Astrocyte of the hippocampus (primary cell): ENCODE measurements at regions not wholly inside any gene's neighbourhood (a gene's known extent, or its start where the extent isn't known, plus 50 kb on each side); places are given as distances from the start of the nearest gene placed in this dataset.
A peak's percentile ranks its signal among the peaks of the same experiment; 100 is the strongest.
"Not testable (repeated sequence)": the region's sequence is repeated elsewhere in the genome, so short reads cannot be mapped to it uniquely, and the experiment has no call there.

Experiments used
- DNase-seq: peaks from one replicate; pipeline ENCODE4 v3.0.0; 2011; ENCODE audit warnings: low read depth, low spot score

GRCh38 chr5:116900793-116901192 lies 326.2 kb upstream of the SEMA6A start:
- peak; percentile 28 for DNase-seq

- DNase-seq, result no peak
These were observed 324.3 kb upstream of the SEMA6A start for GRCh38 chr5:116898917-116899316.

GRCh38 chr5:116897291-116897690 lies 322.7 kb upstream of the SEMA6A start:
- no peak for DNase-seq

GRCh38 chr5:116896001-116896400 lies 321.4 kb upstream of the SEMA6A start:
- no peak for DNase-seq

GRCh38 chr5:116892993-116893392 lies 318.4 kb upstream of the SEMA6A start:
- no peak for DNase-seq

- no peak for DNase-seq
These were observed 312.5 kb upstream of the SEMA6A start for GRCh38 chr5:116887104-116887503.

- DNase-seq, result no peak
These were observed 311.2 kb upstream of the SEMA6A start for GRCh38 chr5:116885825-116886224.

- no peak for DNase-seq
These were observed 309.3 kb upstream of the SEMA6A start for GRCh38 chr5:116883875-116884274.

- no peak for DNase-seq
These were observed 307.4 kb upstream of the SEMA6A start for GRCh38 chr5:116881921-116882531.

- DNase-seq, result no peak
These were observed 306.0 kb upstream of the SEMA6A start for GRCh38 chr5:116880601-116881000.

GRCh38 chr5:116880150-116880549 lies 305.5 kb upstream of the SEMA6A start:
- no peak for DNase-seq

GRCh38 chr5:116876240-116876840 lies 301.7 kb upstream of the SEMA6A start:
- DNase-seq, result peak; percentile 9

- DNase-seq, result no peak
These were observed 298.4 kb upstream of the SEMA6A start for GRCh38 chr5:116872986-116873385.

GRCh38 chr5:116872486-116872885 lies 297.9 kb upstream of the SEMA6A start:
- DNase-seq, result no peak

- not testable (repeated sequence) for DNase-seq
These were observed 293.2 kb upstream of the SEMA6A start for GRCh38 chr5:116867825-116868224.

GRCh38 chr5:116865651-116866050 lies 291.0 kb upstream of the SEMA6A start:
- DNase-seq, result no peak

GRCh38 chr5:116864838-116865190 lies 290.2 kb upstream of the SEMA6A start:
- no peak for DNase-seq

GRCh38 chr5:116864157-116864837 lies 289.7 kb upstream of the SEMA6A start:
- peak; percentile 82 for DNase-seq

GRCh38 chr5:116862632-116863455 lies 288.2 kb upstream of the SEMA6A start:
- DNase-seq, result no peak

- DNase-seq, result peak; percentile 28
These were observed 287.0 kb upstream of the SEMA6A start for GRCh38 chr5:116861666-116862065.

GRCh38 chr5:116861097-116861496 lies 286.5 kb upstream of the SEMA6A start:
- peak; percentile 48 for DNase-seq

GRCh38 chr5:116859666-116860320 lies 285.2 kb upstream of the SEMA6A start:
- peak; percentile 9 for DNase-seq
